CD4-positive, alpha-beta T cell treated with Interleukin-4 for 1 hour (primary cell): ENCODE measurements at regions not wholly inside any gene's neighbourhood (a gene's known extent, or its start where the extent isn't known, plus 50 kb on each side); places are given as distances from the start of the nearest gene placed in this dataset.

Source experiments
- DNase-seq, 2 donors: peaks; one replicate each; pipeline ENCODE4 v3.0.0-alpha.2; 2020 to 2022

GRCh38 chr10:104505521-104506042 lies 135.5 kb upstream of the SORCS3 start:
- no peak for DNase-seq

GRCh38 chr10:104509981-104510380 lies 131.1 kb upstream of the SORCS3 start:
- no peak for DNase-seq

- no peak for DNase-seq
Measured at GRCh38 chr10:104510644-104511043, 130.4 kb upstream of the SORCS3 start.

GRCh38 chr10:104512800-104513199 lies 128.3 kb upstream of the SORCS3 start:
- DNase-seq: no peak

- DNase-seq: no peak
Measured at GRCh38 chr10:104515678-104516199, 125.4 kb upstream of the SORCS3 start.

- DNase-seq: no peak
Measured at GRCh38 chr10:104516986-104517385, 124.1 kb upstream of the SORCS3 start.

GRCh38 chr10:104517946-104518345 lies 123.1 kb upstream of the SORCS3 start:
- no peak for DNase-seq

GRCh38 chr10:104518891-104519290 lies 122.2 kb upstream of the SORCS3 start:
- no peak for DNase-seq

- DNase-seq: no peak
Measured at GRCh38 chr10:104520653-104521052, 120.4 kb upstream of the SORCS3 start.

GRCh38 chr10:104521901-104522694 lies 119.0 kb upstream of the SORCS3 start:
- DNase-seq: no peak

GRCh38 chr10:104526188-104526587 lies 114.9 kb upstream of the SORCS3 start:
- no peak for DNase-seq

- DNase-seq: no peak
Measured at GRCh38 chr10:104527013-104527412, 114.1 kb upstream of the SORCS3 start.

GRCh38 chr10:104540181-104540580 lies 100.9 kb upstream of the SORCS3 start:
- DNase-seq: no peak

- no peak for DNase-seq
Measured at GRCh38 chr10:104541820-104542219, 99.3 kb upstream of the SORCS3 start.

- DNase-seq: no peak
Measured at GRCh38 chr10:104546336-104546735, 94.8 kb upstream of the SORCS3 start.

- no peak for DNase-seq
Measured at GRCh38 chr10:104546756-104547155, 94.3 kb upstream of the SORCS3 start.

- DNase-seq: no peak
Measured at GRCh38 chr10:104548090-104548489, 93.0 kb upstream of the SORCS3 start.

- no peak for DNase-seq
Measured at GRCh38 chr10:104556831-104557230, 84.3 kb upstream of the SORCS3 start.

- no peak for DNase-seq
Measured at GRCh38 chr10:104557966-104558365, 83.1 kb upstream of the SORCS3 start.

GRCh38 chr10:104559935-104560334 lies 81.2 kb upstream of the SORCS3 start:
- no peak for DNase-seq

- DNase-seq: no peak
Measured at GRCh38 chr10:104563051-104563450, 78.0 kb upstream of the SORCS3 start.

GRCh38 chr10:104563548-104563947 lies 77.5 kb upstream of the SORCS3 start:
- DNase-seq: no peak

- no peak for DNase-seq
Measured at GRCh38 chr10:104574427-104574826, 66.7 kb upstream of the SORCS3 start.

GRCh38 chr10:104574838-104575237 lies 66.3 kb upstream of the SORCS3 start:
- DNase-seq: no peak

- DNase-seq: no peak
Measured at GRCh38 chr10:104576611-104577010, 64.5 kb upstream of the SORCS3 start.
